CD4-positive, alpha-beta T cell (primary cell): ENCODE measurements at regions not wholly inside any gene's neighbourhood (a gene's known extent, or its start where the extent isn't known, plus 50 kb on each side); places are given as distances from the start of the nearest gene placed in this dataset.

ENCODE experiments used
- ATAC-seq: fragments of 200-7000 bp; cut with Tn5 transposase; one replicate; pipeline ENCODE4 v1.10.0; 2022; ENCODE audit warnings: mild to moderate bottlenecking; ENCODE audit not compliant: poor library complexity
- CTCF ChIA-PET: fragments of 350-600 bp; sonication (Branson Sonifier 250); formaldehyde crosslinking; loops from one replicate; lab custom pipeline; 2021; ENCODE audit warnings: antibody characterized with exemption, inconsistent platforms; lab: Charles Lee
- POLR2A ChIA-PET: fragments of 350-600 bp; sonication (Branson Sonifier 250); formaldehyde crosslinking; loops from one replicate; lab custom pipeline; 2021; ENCODE audit warnings: antibody characterized with exemption, inconsistent platforms; lab: Charles Lee
- DNase-seq, 14 experiments: peaks; one replicate each; pipeline ENCODE4 v3.0.0-alpha.2; 2013 to 2020; ENCODE audit warnings: mixed read lengths in 2 of 14
- H3K27ac ChIP-seq, 2 donors: one replicate each; pipeline versions ENCODE4 v1.5.1 to v1.7.0; 2013; ENCODE audit warnings: low read length in 2 of 2, low read depth in 1 of 2, mild to moderate bottlenecking in 1 of 2
- H3K27me3 ChIP-seq, 2 experiments: 1 replicate in 1 of 2; 2 replicates in 1 of 2; pipeline versions ENCODE4 v1.6.1 to v1.7.0; 2013; ENCODE audit warnings: low read length in 2 of 2, control low read depth in 1 of 2, mild to moderate bottlenecking in 1 of 2, moderate library complexity in 1 of 2; ENCODE audit not compliant: insufficient read depth in 2 of 2, control insufficient read depth in 1 of 2
- H3K36me3 ChIP-seq: one replicate; pipeline ENCODE4 v1.6.1; 2013; ENCODE audit warnings: low read length, control low read depth; ENCODE audit not compliant: insufficient read depth
- H3K4me1 ChIP-seq: one replicate; pipeline ENCODE4 v1.6.1; 2013; ENCODE audit warnings: low read length, control low read depth; ENCODE audit not compliant: insufficient read depth
- H3K4me3 ChIP-seq: one replicate; pipeline ENCODE4 v1.5.1; 2013; ENCODE audit warnings: mild to moderate bottlenecking, low read length, moderate library complexity
- H3K9me3 ChIP-seq, 2 experiments: 1 replicate in 1 of 2; 2 replicates in 1 of 2; pipeline versions ENCODE4 v1.6.1 to v1.7.0; 2013; ENCODE audit warnings: low read length in 2 of 2, mild to moderate bottlenecking in 2 of 2, control low read depth in 1 of 2, moderate library complexity in 1 of 2; ENCODE audit not compliant: control insufficient read depth in 1 of 2, insufficient read depth in 1 of 2
- H3K27ac Mint-ChIP-seq: one replicate; pipeline ENCODE4 v1.8.0; 2020; ENCODE audit warnings: mixed read lengths
- H3K27me3 Mint-ChIP-seq: one replicate; pipeline ENCODE4 v1.8.0; 2021; ENCODE audit warnings: mixed read lengths
- H3K36me3 Mint-ChIP-seq: one replicate; pipeline ENCODE4 v1.8.0; 2021; ENCODE audit warnings: low read depth, mixed read lengths
- H3K4me1 Mint-ChIP-seq: one replicate; pipeline ENCODE4 v1.8.0; 2021; ENCODE audit warnings: low read depth, mixed read lengths
- H3K4me3 Mint-ChIP-seq: one replicate; pipeline ENCODE4 v1.8.0; 2020; ENCODE audit warnings: mild to moderate bottlenecking, mixed read lengths
- H3K9me3 Mint-ChIP-seq: one replicate; pipeline ENCODE4 v1.8.0; 2020; ENCODE audit warnings: mixed read lengths
- intact Hi-C, 2 experiments: fragments of 100-400 bp; cut with DNase I in 1 of 2; cut with micrococcal nuclease in 1 of 2; formaldehyde crosslinking; loops; one replicate each; pipeline versions ENCODE4 v1.15.1 to v1.9.0; 2023 to 2025; cut with DNase I, micrococcal nuclease
- TF ChIP-seq, protein P1 (sequence below): fragments of 200-600 bp; IDR thresholded peaks from one replicate; pipeline ENCODE4 v1.8.0; 2022; ENCODE audit warnings: antibody characterized with exemption, mild to moderate bottlenecking

GRCh38 chr5:122704247-122705036, 70.4 kb upstream of the SNX2 start:
- Mint-ChIP-seq H3K36me3 (no peaks in the 10 kb centered on the region), H3K4me3 (no peak overlapping the region), H3K4me1 (no peaks in the 10 kb centered on the region), H3K27me3 (peaks cover 5% of the 10 kb centered on the region), H3K27ac (no peak overlapping the region), H3K9me3 (no peaks in the 10 kb centered on the region)
- peak in 3 of 14 experiments; percentile 22 to 31 (median 26) for DNase-seq
- Histone ChIP-seq H3K9me3 (no peaks in the 10 kb centered on the region), H3K4me3 (no peak overlapping the region), H3K36me3 (no peaks in the 10 kb centered on the region), H3K4me1 (no peaks in the 10 kb centered on the region), H3K27me3 (no peaks in the 10 kb centered on the region), H3K27ac (no peak overlapping the region)
- TF ChIP-seq, protein P1, sequence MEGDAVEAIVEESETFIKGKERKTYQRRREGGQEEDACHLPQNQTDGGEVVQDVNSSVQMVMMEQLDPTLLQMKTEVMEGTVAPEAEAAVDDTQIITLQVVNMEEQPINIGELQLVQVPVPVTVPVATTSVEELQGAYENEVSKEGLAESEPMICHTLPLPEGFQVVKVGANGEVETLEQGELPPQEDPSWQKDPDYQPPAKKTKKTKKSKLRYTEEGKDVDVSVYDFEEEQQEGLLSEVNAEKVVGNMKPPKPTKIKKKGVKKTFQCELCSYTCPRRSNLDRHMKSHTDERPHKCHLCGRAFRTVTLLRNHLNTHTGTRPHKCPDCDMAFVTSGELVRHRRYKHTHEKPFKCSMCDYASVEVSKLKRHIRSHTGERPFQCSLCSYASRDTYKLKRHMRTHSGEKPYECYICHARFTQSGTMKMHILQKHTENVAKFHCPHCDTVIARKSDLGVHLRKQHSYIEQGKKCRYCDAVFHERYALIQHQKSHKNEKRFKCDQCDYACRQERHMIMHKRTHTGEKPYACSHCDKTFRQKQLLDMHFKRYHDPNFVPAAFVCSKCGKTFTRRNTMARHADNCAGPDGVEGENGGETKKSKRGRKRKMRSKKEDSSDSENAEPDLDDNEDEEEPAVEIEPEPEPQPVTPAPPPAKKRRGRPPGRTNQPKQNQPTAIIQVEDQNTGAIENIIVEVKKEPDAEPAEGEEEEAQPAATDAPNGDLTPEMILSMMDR = peak; percentile 65
- CTCF ChIA-PET = interaction anchor here (1.3 to 1.6 kb wide), 2 partner anchors 10 to 906 kb away, joined by 5 read pairs; no protein-coding TSS in a partner anchor
- intact Hi-C loops = loop anchor here in 1 of 2 experiments (5.0 to 10.0 kb wide), 2 partner anchors 290 to 908 kb away; no protein-coding TSS in a partner anchor
- POLR2A ChIA-PET = no interaction called here
- ATAC-seq = no peak

DNA sequence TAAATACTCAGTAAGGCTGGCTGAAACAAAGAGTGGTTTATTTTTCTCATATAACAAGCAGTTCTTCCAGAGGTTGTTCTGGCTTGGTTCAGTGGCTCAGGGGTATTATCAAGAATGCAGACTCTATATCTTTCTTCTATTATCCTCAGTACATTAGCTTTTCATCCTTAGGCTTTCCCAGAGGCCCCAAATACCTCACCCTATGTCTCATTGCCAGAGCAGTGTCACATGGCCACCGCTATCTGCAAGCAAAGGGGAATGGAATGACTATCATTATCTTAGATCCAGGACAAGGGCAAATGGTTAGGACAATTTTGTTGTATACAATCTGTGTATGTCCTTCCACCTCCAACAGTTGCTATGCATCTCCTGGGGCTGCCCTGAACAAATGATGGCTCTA, 69.0 kb upstream of the SNX2 start:
- CTCF ChIA-PET = no interaction called here
- POLR2A ChIA-PET = no interaction called here

DNA sequence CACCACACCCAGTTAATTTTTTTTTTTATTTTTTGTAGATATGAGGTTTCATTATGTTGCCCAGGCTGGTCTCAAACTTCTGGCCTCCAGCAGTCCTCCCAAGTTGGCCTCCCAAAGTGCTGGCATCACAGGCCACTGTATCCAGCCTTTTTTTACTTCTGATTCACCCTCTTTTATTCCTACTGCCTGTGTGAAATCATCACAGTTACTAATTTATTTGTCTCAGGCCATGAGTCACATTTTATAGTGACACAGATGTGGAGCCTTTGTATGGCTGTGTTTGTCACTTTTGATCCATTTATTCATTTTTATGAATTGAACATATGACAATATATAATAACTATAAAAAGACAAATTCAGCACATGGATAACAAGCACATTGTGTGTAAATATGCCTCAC, 67.1 kb upstream of the SNX2 start:
- Histone ChIP-seq H3K27me3 (no peaks in the 10 kb centered on the region), H3K4me1 (no peaks in the 10 kb centered on the region), H3K27ac (no peak overlapping the region), H3K36me3 (no peaks in the 10 kb centered on the region), H3K9me3 (no peaks in the 10 kb centered on the region), H3K4me3 (no peak overlapping the region)
- TF ChIP-seq, protein P1 = no peak
- Mint-ChIP-seq H3K27ac (no peak overlapping the region), H3K27me3 (peaks cover 5% of the 10 kb centered on the region), H3K4me3 (no peak overlapping the region), H3K36me3 (no peaks in the 10 kb centered on the region), H3K9me3 (no peaks in the 10 kb centered on the region), H3K4me1 (no peaks in the 10 kb centered on the region)
- ChIA-PET POLR2A (no interaction called here), CTCF (no interaction called here)
- intact Hi-C loops = loop anchor here in 1 of 2 experiments (10.0 kb wide), 1 partner anchor 287 kb away; no protein-coding TSS in a partner anchor
- no peak for DNase-seq
- ATAC-seq = no peak

More for the DNA sequence above, 69.0 kb upstream of the SNX2 start:
- intact Hi-C loops = loop anchor here in 1 of 2 experiments (10.0 kb wide), 1 partner anchor 289 kb away; no protein-coding TSS in a partner anchor
- Histone ChIP-seq H3K27me3 (no peaks in the 10 kb centered on the region), H3K4me3 (no peak overlapping the region), H3K4me1 (no peaks in the 10 kb centered on the region), H3K9me3 (no peaks in the 10 kb centered on the region), H3K27ac (no peak overlapping the region), H3K36me3 (no peaks in the 10 kb centered on the region)
- TF ChIP-seq, protein P1 = no peak
- H3K4me3 Mint-ChIP-seq = no peak overlapping the region
- no peaks in the 10 kb centered on the region for H3K4me1 Mint-ChIP-seq
- no peak overlapping the region for H3K27ac Mint-ChIP-seq
- no peak for ATAC-seq
- H3K9me3 Mint-ChIP-seq = no peaks in the 10 kb centered on the region
- H3K36me3 Mint-ChIP-seq = no peaks in the 10 kb centered on the region
- no peak for DNase-seq
- H3K27me3 Mint-ChIP-seq = peaks cover 5% of the 10 kb centered on the region
